HepG2 (cell line): ENCODE measurements at regions not wholly inside any gene's neighbourhood (a gene's known extent, or its start where the extent isn't known, plus 50 kb on each side); places are given as distances from the start of the nearest gene placed in this dataset.
A peak's percentile ranks its signal among the peaks of the same experiment; 100 is the strongest.

Experiments
- ATAC-seq: fragments of 200-7000 bp; cut with Tn5 transposase; 3 replicates; pipeline ENCODE4 v1.9.1; 2020; ENCODE audit warnings: mild to moderate bottlenecking, moderate library complexity
- BruUV-seq: library from RNA; stranded (reverse); fragments of 400-500 nt; replicated peaks from 2 replicates; lab custom pipeline; 2021; lab: Mats Ljungman, UMichigan
- CTCF ChIA-PET: fragments of 300-600 bp; formaldehyde crosslinking; extraction: SDS; loops from one replicate; lab custom pipeline; 2021; ENCODE audit warnings: low total read pairs, inconsistent platforms, low intra/inter-chr PET ratio; lab: Yijun Ruan, JAX
- POLR2A ChIA-PET: fragments of 350-600 bp; sonication (Branson Sonifier 250); formaldehyde crosslinking; loops from one replicate; lab custom pipeline; 2020; ENCODE audit warnings: antibody characterized with exemption, inconsistent platforms; lab: Yijun Ruan, JAX
- DNase-seq: peaks from one replicate; pipeline ENCODE4 v3.0.0-alpha.2; 2015; ENCODE audit warnings: low spot score
- FAIRE-seq: peaks from 3 replicates; lab custom pipeline; 2011; peaks lifted over from hg19 to GRCh38; lab: Jason Lieb, UNC
- H2AFZ ChIP-seq: one replicate; pipeline ENCODE4 v1.6.1; 2011; ENCODE audit warnings: low read length, inconsistent platforms
- H3K27ac ChIP-seq: fragments of 300-600 bp; 3 replicates; pipeline ENCODE4 v1.8.0; 2011; ENCODE audit warnings: mixed run types, mild to moderate bottlenecking, mixed read lengths, low read length, inconsistent platforms; ENCODE audit not compliant: insufficient read depth; ENCODE audit errors: extremely low read length
- H3K27me3 ChIP-seq, 2 experiments: fragments of 200-600 bp in 1 of 2; 2 replicates in 1 of 2; 3 replicates in 1 of 2; pipeline versions ENCODE4 v1.6.0 to v1.8.0; 2011; ENCODE audit warnings: low read length in 2 of 2, mild to moderate bottlenecking in 2 of 2, moderate library complexity in 2 of 2, inconsistent platforms in 1 of 2; ENCODE audit not compliant: insufficient read depth in 2 of 2, control insufficient read depth in 1 of 2
- H3K36me3 ChIP-seq, 2 experiments: fragments of 200-600 bp in 1 of 2; replicated peaks in 1 of 2; 2 replicates in 1 of 2; 3 replicates in 1 of 2; pipeline versions ENCODE4 v1.5.1 to v1.8.0; 2011; ENCODE audit warnings: low read length in 2 of 2, inconsistent platforms in 1 of 2; ENCODE audit not compliant: insufficient read depth in 2 of 2, control insufficient read depth in 1 of 2
- H3K4me1 ChIP-seq: 2 replicates; pipeline ENCODE4 v1.5.1; 2012; ENCODE audit warnings: low read length, inconsistent platforms; ENCODE audit not compliant: insufficient read depth
- H3K4me2 ChIP-seq: 2 replicates; pipeline ENCODE4 v1.6.0; 2011; ENCODE audit warnings: low read depth, low read length, inconsistent platforms
- H3K4me3 ChIP-seq, 3 experiments: fragments of 200-600 bp in 1 of 3; sonication (generic), shearing (Covaris generic) in 1 of 3; replicated peaks in 1 of 3; 2 replicates each; pipeline ENCODE4 v1.5.1; 2011 to 2016; ENCODE audit warnings: low read length in 3 of 3, inconsistent platforms in 2 of 3, low read depth in 2 of 3, mild to moderate bottlenecking in 2 of 3, control low read depth in 1 of 3, mixed read lengths in 1 of 3; ENCODE audit not compliant: insufficient read depth in 1 of 3
- H3K79me2 ChIP-seq: one replicate; pipeline ENCODE4 v1.6.1; 2011; ENCODE audit warnings: low read length, inconsistent platforms; ENCODE audit not compliant: insufficient read depth
- H3K9ac ChIP-seq: 2 replicates; pipeline ENCODE4 v1.6.0; 2011; ENCODE audit warnings: mild to moderate bottlenecking, low read depth, low read length, inconsistent platforms; ENCODE audit not compliant: insufficient read depth
- H3K9me3 ChIP-seq: 2 replicates; pipeline ENCODE4 v1.5.1; 2012; ENCODE audit warnings: mild to moderate bottlenecking, low read length
- H4K20me1 ChIP-seq: 2 replicates; pipeline ENCODE4 v1.6.0; 2011; ENCODE audit warnings: inconsistent platforms, mild to moderate bottlenecking, low read length, moderate library complexity; ENCODE audit not compliant: insufficient read depth
- BORCS8-MEF2B ChIP-seq: sonication (generic); formaldehyde crosslinking; IDR thresholded peaks from 2 replicates; pipeline ENCODE4 v1.8.0; 2022; ENCODE audit warnings: mild to moderate bottlenecking, missing genetic modification reagents
- BRD4 ChIP-seq: sonication (generic); formaldehyde crosslinking; IDR thresholded peaks from 2 replicates; pipeline ENCODE4 v1.4.0; 2020; ENCODE audit warnings: missing genetic modification reagents
- CHCHD3 ChIP-seq: sonication (generic); formaldehyde crosslinking; IDR thresholded peaks from 2 replicates; pipeline ENCODE4 v1.8.0; 2022; ENCODE audit warnings: mild to moderate bottlenecking, missing genetic modification reagents, moderate library complexity
- CREB1 ChIP-seq, 2 experiments: fragments of 450-650 bp in 1 of 2; IDR thresholded peaks; 2 replicates each; pipeline ENCODE4 v1.6.1; 2016 to 2017; ENCODE audit warnings: control low read depth in 1 of 2, mild to moderate bottlenecking in 1 of 2, missing compliant biosample characterization in 1 of 2, missing genetic modification characterization in 1 of 2
- GABPB1 ChIP-seq: IDR thresholded peaks from 2 replicates; pipeline ENCODE4 v1.6.1; 2016; ENCODE audit warnings: mild to moderate bottlenecking, missing genetic modification reagents, moderate library complexity, missing compliant biosample characterization
- HMG20A ChIP-seq: IDR thresholded peaks from 2 replicates; pipeline ENCODE4 v1.6.1; 2016; ENCODE audit warnings: borderline replicate concordance
- NFATC3 ChIP-seq: sonication (generic); formaldehyde crosslinking; IDR thresholded peaks from 2 replicates; pipeline ENCODE4 v1.5.1; 2020; ENCODE audit warnings: mild to moderate bottlenecking, missing genetic modification reagents
- PHB2 ChIP-seq: fragments of 450-650 bp; IDR thresholded peaks from 2 replicates; pipeline ENCODE4 v1.6.1; 2018; ENCODE audit not compliant: partially characterized antibody
- SALL1 ChIP-seq: sonication (generic); formaldehyde crosslinking; IDR thresholded peaks from 2 replicates; pipeline ENCODE4 v1.8.0; 2022; ENCODE audit warnings: mild to moderate bottlenecking, missing genetic modification reagents
- SNAPC2 ChIP-seq: sonication (generic); formaldehyde crosslinking; IDR thresholded peaks from 2 replicates; pipeline ENCODE4 v1.8.1; 2022; ENCODE audit warnings: mild to moderate bottlenecking, missing genetic modification reagents
- STAT5B ChIP-seq: sonication (generic); formaldehyde crosslinking; IDR thresholded peaks from 2 replicates; pipeline ENCODE4 v1.4.0; 2020; ENCODE audit warnings: missing genetic modification reagents
- ZMYM3 ChIP-seq: sonication (generic); formaldehyde crosslinking; IDR thresholded peaks from 2 replicates; pipeline ENCODE4 v1.5.1; 2020; ENCODE audit warnings: mild to moderate bottlenecking, missing genetic modification reagents
- ZNF326 ChIP-seq: sonication (generic); formaldehyde crosslinking; IDR thresholded peaks from 2 replicates; pipeline ENCODE4 v1.4.0; 2020; ENCODE audit warnings: missing genetic modification reagents, borderline replicate concordance
- ZNF367 ChIP-seq: sonication (generic); formaldehyde crosslinking; IDR thresholded peaks from 2 replicates; pipeline ENCODE4 v1.4.0; 2020; ENCODE audit warnings: missing genetic modification reagents, borderline replicate concordance
- WGBS: methylation state at CpG from one replicate; pipeline ENCODE4 v1.1.6; 2017; ENCODE audit warnings: low lambda C conversion rate; 5-methylcytosine and 5-hydroxymethylcytosine counted together
- in situ Hi-C: cut with HindIII; loops from 2 replicates; pipeline ENCODE4 v1.10.0; 2017; ENCODE audit warnings: low pct_unique_long_range_greater_than_20kb; ENCODE audit not compliant: extremely low pct_ligation_motif_present
- intact Hi-C: fragments of 100-400 bp; cut with micrococcal nuclease; formaldehyde crosslinking; loops from one replicate; pipeline ENCODE4 v1.10.0; 2022; ENCODE audit not compliant: unreplicated experiment
- TF ChIP-seq, protein P1 (sequence below): sonication (generic); formaldehyde crosslinking; IDR thresholded peaks from 2 replicates; pipeline ENCODE4 v1.4.0; 2020; ENCODE audit warnings: missing genetic modification reagents

DNA sequence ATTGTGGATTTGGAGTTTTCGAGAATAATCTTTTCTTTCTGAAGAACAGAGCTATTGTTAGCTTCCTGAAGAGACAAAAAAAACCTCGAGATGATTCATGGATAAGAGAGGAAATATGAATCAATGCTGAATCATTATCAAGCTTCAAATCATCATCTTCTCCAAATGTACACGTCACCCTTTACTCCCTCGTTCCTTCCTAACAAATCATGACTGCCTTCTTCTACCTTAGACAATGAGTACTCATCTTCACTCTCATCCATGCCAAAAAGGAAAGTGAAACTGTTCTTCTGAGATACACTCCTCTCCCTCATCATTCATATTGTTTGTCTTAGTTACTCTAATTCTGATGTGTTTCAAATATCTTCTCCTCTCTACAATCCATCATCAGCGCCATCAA lies 1115.8 kb upstream of the ATXN7L3B start:
- Histone ChIP-seq H3K27ac (no peak overlapping the region), H3K27me3 (no peaks in the 10 kb centered on the region), H4K20me1 (no peaks in the 10 kb centered on the region), H3K4me1 (no peaks in the 10 kb centered on the region), H3K36me3 (no peaks in the 10 kb centered on the region), H3K79me2 (no peaks in the 10 kb centered on the region), H2AFZ (no peak overlapping the region), H3K9me3 (peaks cover 84% of the 10 kb centered on the region), H3K9ac (no peak overlapping the region), H3K4me3 (no peak overlapping the region), H3K4me2 (no peak overlapping the region)
- intact Hi-C loops, result no loop called here
- DNase-seq (no peak), FAIRE-seq (no peak), ATAC-seq (no peak)
- peak; percentile 74 for TF ChIP-seq CREB1 (IDR thresholded peaks at IDR 0.05)
- TF ChIP-seq CREB1 (CRISPR knock-in tag; IDR thresholded peaks at IDR 0.05), result no peak
- no peak for TF ChIP-seq SNAPC2 (CRISPR knock-in tag)
- in situ Hi-C loops, result no loop called here
- BruUV-seq, result no TSS peak
- POLR2A ChIA-PET, result no interaction called here
- 5% methylated on average over 5 of the region's 5 CpGs for WGBS
- CTCF ChIA-PET, result no interaction called here

DNA sequence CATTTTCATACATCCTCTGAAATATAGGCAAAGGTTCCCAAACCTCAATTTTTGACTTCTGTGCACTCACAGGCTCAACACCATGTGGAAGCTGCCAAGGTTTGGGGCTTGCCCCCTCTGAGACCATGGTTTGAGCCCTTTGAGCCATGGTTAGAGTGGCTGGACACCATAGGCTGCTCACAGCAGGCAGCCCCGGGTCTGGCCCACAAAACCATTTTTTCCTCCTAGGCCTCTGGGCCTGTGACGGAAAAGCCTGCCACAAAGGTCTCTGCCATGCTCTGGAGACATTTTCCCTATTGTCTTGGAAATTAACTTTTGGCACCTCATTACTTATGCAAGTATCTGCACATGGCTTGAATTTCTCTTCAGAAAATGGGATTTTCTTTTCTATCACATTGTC lies 1113.2 kb upstream of the ATXN7L3B start:
- H3K36me3 ChIP-seq, result no peaks in the 10 kb centered on the region
- no peak overlapping the region for H2AFZ ChIP-seq
- ChIA-PET CTCF (no interaction called here), POLR2A (no interaction called here)
- no peak overlapping the region for H3K9ac ChIP-seq
- no TSS peak for BruUV-seq
- no peaks in the 10 kb centered on the region for H3K27me3 ChIP-seq
- WGBS, result 0% methylated on average over 2 of the region's 2 CpGs
- peaks cover 77% of the 10 kb centered on the region for H3K9me3 ChIP-seq
- ATAC-seq, result no peak
- no peak overlapping the region for H3K4me3 ChIP-seq
- no peak overlapping the region for H3K4me2 ChIP-seq
- no peaks in the 10 kb centered on the region for H4K20me1 ChIP-seq
- FAIRE-seq, result no peak
- H3K79me2 ChIP-seq, result no peaks in the 10 kb centered on the region
- intact Hi-C loops, result no loop called here
- H3K27ac ChIP-seq, result no peak overlapping the region
- no peaks in the 10 kb centered on the region for H3K4me1 ChIP-seq
- no peak for DNase-seq
- in situ Hi-C loops, result no loop called here
- TF ChIP-seq GABPB1, result no peak
- TF ChIP-seq NFATC3 (CRISPR knock-in tag), result no peak
- no peak for TF ChIP-seq HMG20A (CRISPR knock-in tag)
- no peak for TF ChIP-seq PHB2
- TF ChIP-seq ZNF367 (CRISPR knock-in tag), result no peak
- TF ChIP-seq, protein P1, sequence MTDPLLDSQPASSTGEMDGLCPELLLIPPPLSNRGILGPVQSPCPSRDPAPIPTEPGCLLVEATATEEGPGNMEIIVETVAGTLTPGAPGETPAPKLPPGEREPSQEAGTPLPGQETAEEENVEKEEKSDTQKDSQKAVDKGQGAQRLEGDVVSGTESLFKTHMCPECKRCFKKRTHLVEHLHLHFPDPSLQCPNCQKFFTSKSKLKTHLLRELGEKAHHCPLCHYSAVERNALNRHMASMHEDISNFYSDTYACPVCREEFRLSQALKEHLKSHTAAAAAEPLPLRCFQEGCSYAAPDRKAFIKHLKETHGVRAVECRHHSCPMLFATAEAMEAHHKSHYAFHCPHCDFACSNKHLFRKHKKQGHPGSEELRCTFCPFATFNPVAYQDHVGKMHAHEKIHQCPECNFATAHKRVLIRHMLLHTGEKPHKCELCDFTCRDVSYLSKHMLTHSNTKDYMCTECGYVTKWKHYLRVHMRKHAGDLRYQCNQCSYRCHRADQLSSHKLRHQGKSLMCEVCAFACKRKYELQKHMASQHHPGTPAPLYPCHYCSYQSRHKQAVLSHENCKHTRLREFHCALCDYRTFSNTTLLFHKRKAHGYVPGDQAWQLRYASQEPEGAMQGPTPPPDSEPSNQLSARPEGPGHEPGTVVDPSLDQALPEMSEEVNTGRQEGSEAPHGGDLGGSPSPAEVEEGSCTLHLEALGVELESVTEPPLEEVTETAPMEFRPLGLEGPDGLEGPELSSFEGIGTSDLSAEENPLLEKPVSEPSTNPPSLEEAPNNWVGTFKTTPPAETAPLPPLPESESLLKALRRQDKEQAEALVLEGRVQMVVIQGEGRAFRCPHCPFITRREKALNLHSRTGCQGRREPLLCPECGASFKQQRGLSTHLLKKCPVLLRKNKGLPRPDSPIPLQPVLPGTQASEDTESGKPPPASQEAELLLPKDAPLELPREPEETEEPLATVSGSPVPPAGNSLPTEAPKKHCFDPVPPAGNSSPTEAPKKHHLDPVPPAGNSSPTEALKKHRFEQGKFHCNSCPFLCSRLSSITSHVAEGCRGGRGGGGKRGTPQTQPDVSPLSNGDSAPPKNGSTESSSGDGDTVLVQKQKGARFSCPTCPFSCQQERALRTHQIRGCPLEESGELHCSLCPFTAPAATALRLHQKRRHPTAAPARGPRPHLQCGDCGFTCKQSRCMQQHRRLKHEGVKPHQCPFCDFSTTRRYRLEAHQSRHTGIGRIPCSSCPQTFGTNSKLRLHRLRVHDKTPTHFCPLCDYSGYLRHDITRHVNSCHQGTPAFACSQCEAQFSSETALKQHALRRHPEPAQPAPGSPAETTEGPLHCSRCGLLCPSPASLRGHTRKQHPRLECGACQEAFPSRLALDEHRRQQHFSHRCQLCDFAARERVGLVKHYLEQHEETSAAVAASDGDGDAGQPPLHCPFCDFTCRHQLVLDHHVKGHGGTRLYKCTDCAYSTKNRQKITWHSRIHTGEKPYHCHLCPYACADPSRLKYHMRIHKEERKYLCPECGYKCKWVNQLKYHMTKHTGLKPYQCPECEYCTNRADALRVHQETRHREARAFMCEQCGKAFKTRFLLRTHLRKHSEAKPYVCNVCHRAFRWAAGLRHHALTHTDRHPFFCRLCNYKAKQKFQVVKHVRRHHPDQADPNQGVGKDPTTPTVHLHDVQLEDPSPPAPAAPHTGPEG (CRISPR knock-in tag), result no peak
- TF ChIP-seq ZNF326 (CRISPR knock-in tag), result no peak
- TF ChIP-seq SALL1 (CRISPR knock-in tag), result no peak
- no peak for TF ChIP-seq CHCHD3 (CRISPR knock-in tag)
- no peak for TF ChIP-seq STAT5B (CRISPR knock-in tag)
- TF ChIP-seq BORCS8-MEF2B (CRISPR knock-in tag), result no peak
- no peak for TF ChIP-seq ZMYM3
- no peak for TF ChIP-seq BRD4
